22Rv1 (cell line): ENCODE measurements at regions not wholly inside any gene's neighbourhood (a gene's known extent, or its start where the extent isn't known, plus 50 kb on each side); places are given as distances from the start of the nearest gene placed in this dataset.

Experiments used
- CTCF ChIP-seq: fragments of 450-650 bp; IDR thresholded peaks from 2 replicates; pipeline ENCODE4 v1.5.1; 2017; ENCODE audit warnings: mild to moderate bottlenecking
- ZFX ChIP-seq: fragments of 450-650 bp; IDR thresholded peaks from 2 replicates; pipeline ENCODE4 v1.6.1; 2017; ENCODE audit warnings: antibody characterized with exemption, borderline replicate concordance

GRCh38 chr17:71727292-71727691 is 393.5 kb upstream of the SOX9 start:
- no peak for TF ChIP-seq CTCF
- no peak for TF ChIP-seq ZFX
